ENCODE measurements at regions not wholly inside any gene's neighbourhood (a gene's known extent, or its start where the extent isn't known, plus 50 kb on each side); places are given as distances from the start of the nearest gene placed in this dataset.

DNA sequence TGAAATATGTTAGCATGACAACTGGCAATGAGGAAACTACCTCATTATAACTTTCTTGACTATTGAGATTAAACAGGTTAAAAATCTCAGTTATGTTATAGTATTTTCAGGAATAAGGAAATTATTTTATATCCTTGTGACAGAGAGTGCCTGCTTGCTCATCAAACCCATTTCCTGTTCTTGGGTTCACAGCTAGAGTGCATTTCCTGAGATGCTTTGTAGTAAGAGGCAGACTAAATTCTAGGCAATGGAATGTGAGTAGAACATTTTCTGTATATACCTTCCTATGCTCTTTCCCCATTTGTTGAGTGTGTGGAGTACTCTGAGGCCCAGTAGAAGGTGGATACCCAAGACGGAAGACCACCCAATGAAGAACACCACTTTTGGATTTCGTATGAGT is 96.9 kb upstream of the CASK start:
- TF ChIP-seq, protein P1, sequence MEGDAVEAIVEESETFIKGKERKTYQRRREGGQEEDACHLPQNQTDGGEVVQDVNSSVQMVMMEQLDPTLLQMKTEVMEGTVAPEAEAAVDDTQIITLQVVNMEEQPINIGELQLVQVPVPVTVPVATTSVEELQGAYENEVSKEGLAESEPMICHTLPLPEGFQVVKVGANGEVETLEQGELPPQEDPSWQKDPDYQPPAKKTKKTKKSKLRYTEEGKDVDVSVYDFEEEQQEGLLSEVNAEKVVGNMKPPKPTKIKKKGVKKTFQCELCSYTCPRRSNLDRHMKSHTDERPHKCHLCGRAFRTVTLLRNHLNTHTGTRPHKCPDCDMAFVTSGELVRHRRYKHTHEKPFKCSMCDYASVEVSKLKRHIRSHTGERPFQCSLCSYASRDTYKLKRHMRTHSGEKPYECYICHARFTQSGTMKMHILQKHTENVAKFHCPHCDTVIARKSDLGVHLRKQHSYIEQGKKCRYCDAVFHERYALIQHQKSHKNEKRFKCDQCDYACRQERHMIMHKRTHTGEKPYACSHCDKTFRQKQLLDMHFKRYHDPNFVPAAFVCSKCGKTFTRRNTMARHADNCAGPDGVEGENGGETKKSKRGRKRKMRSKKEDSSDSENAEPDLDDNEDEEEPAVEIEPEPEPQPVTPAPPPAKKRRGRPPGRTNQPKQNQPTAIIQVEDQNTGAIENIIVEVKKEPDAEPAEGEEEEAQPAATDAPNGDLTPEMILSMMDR (IDR thresholded peaks at IDR 0.05; ENCODE audit: low read length): no peak
- no peak for TF ChIP-seq EZH2 (IDR thresholded peaks at IDR 0.05; ENCODE audit: borderline replicate concordance, low read length)

All from OCI-LY1 (cell line).